ENCODE measurements at regions not wholly inside any gene's neighbourhood (a gene's known extent, or its start where the extent isn't known, plus 50 kb on each side); places are given as distances from the start of the nearest gene placed in this dataset.

GRCh38 chr6:144857086-144857485 lies 572.0 kb downstream of the UTRN start:
- no peak for DNase-seq

- no peak for DNase-seq
These were observed 577.6 kb downstream of the UTRN start for GRCh38 chr6:144862769-144863168.

GRCh38 chr6:144867761-144868160 lies 582.6 kb downstream of the UTRN start:
- DNase-seq: no peak

- no peak for DNase-seq
These were observed 585.6 kb downstream of the UTRN start for GRCh38 chr6:144870782-144871181.

GRCh38 chr6:144873623-144874378 lies 588.7 kb downstream of the UTRN start:
- DNase-seq: no peak

GRCh38 chr6:144876689-144877088 lies 591.6 kb downstream of the UTRN start:
- no peak for DNase-seq

GRCh38 chr6:144877118-144877517 lies 592.0 kb downstream of the UTRN start:
- DNase-seq: no peak

- DNase-seq: no peak
These were observed 593.4 kb downstream of the UTRN start for GRCh38 chr6:144878577-144878976.

GRCh38 chr6:144879436-144879835 lies 594.3 kb downstream of the UTRN start:
- no peak for DNase-seq

GRCh38 chr6:144882425-144882824 lies 597.3 kb downstream of the UTRN start:
- DNase-seq: no peak

- no peak for DNase-seq
These were observed 598.8 kb downstream of the UTRN start for GRCh38 chr6:144883915-144884314.

GRCh38 chr6:144885817-144886216 lies 600.7 kb downstream of the UTRN start:
- no peak for DNase-seq

GRCh38 chr6:144886682-144887081 lies 601.5 kb downstream of the UTRN start:
- no peak for DNase-seq

GRCh38 chr6:144888621-144889020 lies 603.5 kb downstream of the UTRN start:
- DNase-seq: no peak

GRCh38 chr6:144893680-144894151 lies 608.6 kb downstream of the UTRN start:
- DNase-seq: no peak

- no peak for DNase-seq
These were observed 609.1 kb downstream of the UTRN start for GRCh38 chr6:144894240-144894639.

- DNase-seq: no peak
These were observed 610.5 kb downstream of the UTRN start for GRCh38 chr6:144895313-144896278.

GRCh38 chr6:144896289-144896688 lies 611.2 kb downstream of the UTRN start:
- DNase-seq: no peak

- DNase-seq: no peak
These were observed 611.7 kb downstream of the UTRN start for GRCh38 chr6:144896871-144897270.

GRCh38 chr6:144897441-144897921 lies 612.3 kb downstream of the UTRN start:
- no peak for DNase-seq

- no peak for DNase-seq
These were observed 613.0 kb downstream of the UTRN start for GRCh38 chr6:144898052-144898689.

- DNase-seq: no peak
These were observed 613.6 kb downstream of the UTRN start for GRCh38 chr6:144898741-144899140.

GRCh38 chr6:144899161-144899560 lies 614.0 kb downstream of the UTRN start:
- no peak for DNase-seq

Measured in SHP77 treated with DMSO at 0.1 percent for 48 hours (cell line).